ENCODE measurements at regions not wholly inside any gene's neighbourhood (a gene's known extent, or its start where the extent isn't known, plus 50 kb on each side); places are given as distances from the start of the nearest gene placed in this dataset.

DNA sequence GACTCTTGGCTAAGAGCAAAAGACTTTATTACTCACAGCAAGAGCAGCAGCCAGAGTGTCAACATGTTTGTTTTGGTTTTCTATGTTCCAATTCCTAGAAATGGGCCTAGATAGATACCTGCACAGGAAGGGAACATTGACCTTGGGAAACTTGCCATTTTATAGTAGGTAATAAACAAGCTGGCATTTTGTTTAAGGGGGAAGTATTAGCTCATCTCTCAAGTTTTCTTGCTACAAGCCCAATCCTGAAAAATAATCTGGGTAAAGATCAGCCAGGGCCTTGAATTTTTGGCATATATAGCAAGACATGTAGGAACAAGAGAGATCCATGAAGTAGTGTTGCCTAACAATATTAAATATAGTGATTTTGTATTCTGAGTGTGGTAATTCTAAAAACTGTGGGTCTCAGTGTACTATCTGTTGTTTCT is 51.4 kb upstream of the RGL1 start:
- Histone ChIP-seq H3K4me1 (no peaks in the 10 kb centered on the region), H3K36me3 (no peaks in the 10 kb centered on the region), H3K9me3 (no peaks in the 10 kb centered on the region), H3K4me3 (no peak overlapping the region), H3K27ac (no peak overlapping the region), H3K27me3 (no peaks in the 10 kb centered on the region)
- TF ChIP-seq EP300 (IDR thresholded peaks at IDR 0.05; ENCODE audit: low read depth) (no peak), POLR2AphosphoS5 (IDR thresholded peaks at IDR 0.05) (no peak), POLR2A (IDR thresholded peaks at IDR 0.05) (no peak)
- TF ChIP-seq, protein P1, sequence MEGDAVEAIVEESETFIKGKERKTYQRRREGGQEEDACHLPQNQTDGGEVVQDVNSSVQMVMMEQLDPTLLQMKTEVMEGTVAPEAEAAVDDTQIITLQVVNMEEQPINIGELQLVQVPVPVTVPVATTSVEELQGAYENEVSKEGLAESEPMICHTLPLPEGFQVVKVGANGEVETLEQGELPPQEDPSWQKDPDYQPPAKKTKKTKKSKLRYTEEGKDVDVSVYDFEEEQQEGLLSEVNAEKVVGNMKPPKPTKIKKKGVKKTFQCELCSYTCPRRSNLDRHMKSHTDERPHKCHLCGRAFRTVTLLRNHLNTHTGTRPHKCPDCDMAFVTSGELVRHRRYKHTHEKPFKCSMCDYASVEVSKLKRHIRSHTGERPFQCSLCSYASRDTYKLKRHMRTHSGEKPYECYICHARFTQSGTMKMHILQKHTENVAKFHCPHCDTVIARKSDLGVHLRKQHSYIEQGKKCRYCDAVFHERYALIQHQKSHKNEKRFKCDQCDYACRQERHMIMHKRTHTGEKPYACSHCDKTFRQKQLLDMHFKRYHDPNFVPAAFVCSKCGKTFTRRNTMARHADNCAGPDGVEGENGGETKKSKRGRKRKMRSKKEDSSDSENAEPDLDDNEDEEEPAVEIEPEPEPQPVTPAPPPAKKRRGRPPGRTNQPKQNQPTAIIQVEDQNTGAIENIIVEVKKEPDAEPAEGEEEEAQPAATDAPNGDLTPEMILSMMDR (IDR thresholded peaks at IDR 0.05) = no peak
- in situ Hi-C loops (cut with MboI; ENCODE audit: low pct_ligation_motif_present in 1 of 4, low pct_unique_long_range_greater_than_20kb in 1 of 4, low sequenced_read_pairs in 3 of 4) (no loop called here), intact Hi-C loops (cut with DNase I; ENCODE audit: low total_unique reads) (no loop called here)
- DNase-seq = no peak

DNA sequence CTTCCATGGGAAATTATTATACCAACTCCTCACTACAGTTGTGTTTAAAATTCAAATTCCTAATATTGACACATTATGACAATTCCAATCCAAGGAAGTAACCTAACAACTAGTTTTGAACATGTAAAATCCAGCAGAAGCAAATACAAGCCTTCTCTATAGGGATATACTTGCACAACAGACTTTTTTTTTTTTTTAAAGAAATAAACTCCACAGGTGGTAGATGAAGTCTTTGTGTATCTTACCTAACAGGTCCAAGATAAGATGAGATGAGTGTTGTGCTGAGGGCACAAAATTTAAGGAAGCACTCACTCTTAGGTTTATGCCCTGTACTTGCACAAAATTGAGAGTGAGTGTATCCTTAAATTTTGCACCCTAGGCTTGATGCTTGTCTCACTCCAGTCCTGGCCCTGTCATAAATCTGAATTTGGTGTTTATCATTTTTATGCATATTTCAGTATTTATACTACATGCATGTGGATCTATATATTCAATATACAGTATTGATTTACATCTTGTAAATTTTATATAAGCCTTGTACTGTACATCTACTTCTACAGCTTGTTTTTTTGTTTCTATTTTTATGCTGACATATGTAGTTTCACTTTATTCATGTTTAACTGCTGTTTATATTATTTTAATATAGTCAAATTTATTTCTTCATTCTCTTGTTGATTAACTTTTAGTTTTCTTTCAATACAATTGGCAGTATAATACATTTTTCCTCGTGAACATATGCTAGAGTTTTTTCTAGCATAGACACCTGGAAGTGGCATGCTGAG is 60.6 kb upstream of the RGL1 start:
- DNase-seq = no peak
- Histone ChIP-seq H3K27ac (no peak overlapping the region), H3K4me3 (no peak overlapping the region), H3K4me1 (no peaks in the 10 kb centered on the region), H3K36me3 (no peaks in the 10 kb centered on the region), H3K27me3 (no peaks in the 10 kb centered on the region), H3K9me3 (no peaks in the 10 kb centered on the region)
- in situ Hi-C loops (cut with MboI; ENCODE audit: low pct_ligation_motif_present in 1 of 4, low pct_unique_long_range_greater_than_20kb in 1 of 4, low sequenced_read_pairs in 3 of 4) (no loop called here), intact Hi-C loops (cut with DNase I; ENCODE audit: low total_unique reads) (no loop called here)
- TF ChIP-seq, protein P1 (IDR thresholded peaks at IDR 0.05) = no peak
- TF ChIP-seq POLR2AphosphoS5 (IDR thresholded peaks at IDR 0.05) (no peak), EP300 (IDR thresholded peaks at IDR 0.05; ENCODE audit: low read depth) (no peak), POLR2A (IDR thresholded peaks at IDR 0.05) (no peak)
- 49 to 57% methylated on average over 1 of the region's 1 CpG for WGBS, 2 donors (ENCODE audit: low coverage in 1 of 2)

DNA sequence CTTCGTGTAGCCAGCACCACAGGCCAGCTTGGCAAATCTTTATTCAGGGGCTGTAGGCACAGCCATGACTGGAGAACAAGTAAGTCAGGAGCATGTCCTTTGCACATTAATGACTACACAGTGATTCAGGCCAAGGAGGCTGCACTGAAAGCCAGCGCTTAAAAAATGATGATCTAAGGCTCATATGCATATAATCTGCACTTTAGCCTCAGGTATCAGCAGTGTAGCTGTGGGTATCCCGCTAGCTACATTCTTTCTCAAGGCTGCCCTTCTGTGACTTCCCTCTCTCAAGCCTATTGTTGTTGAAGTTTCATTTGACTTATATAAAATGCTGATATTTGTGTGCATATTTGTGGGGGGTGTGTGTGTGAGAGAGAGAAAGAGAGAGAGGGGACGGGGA is 62.6 kb upstream of the RGL1 start:
- intact Hi-C loops (cut with DNase I; ENCODE audit: low total_unique reads) = no loop called here
- no peaks in the 10 kb centered on the region for H3K9me3 ChIP-seq
- H3K4me1 ChIP-seq = no peaks in the 10 kb centered on the region
- H3K4me3 ChIP-seq = no peak overlapping the region
- no peak for TF ChIP-seq POLR2AphosphoS5 (IDR thresholded peaks at IDR 0.05)
- no peak for TF ChIP-seq POLR2A (IDR thresholded peaks at IDR 0.05)
- TF ChIP-seq, protein P1 (IDR thresholded peaks at IDR 0.05) = no peak
- no peak for TF ChIP-seq EP300 (IDR thresholded peaks at IDR 0.05; ENCODE audit: low read depth)
- 88 to 94% methylated on average over 2 to 4 of the region's 4 CpGs for WGBS, 2 donors (ENCODE audit: low coverage in 1 of 2)
- no peak for DNase-seq
- H3K36me3 ChIP-seq = no peaks in the 10 kb centered on the region
- H3K27ac ChIP-seq = no peak overlapping the region
- in situ Hi-C loops (cut with MboI; ENCODE audit: low pct_ligation_motif_present in 1 of 4, low pct_unique_long_range_greater_than_20kb in 1 of 4, low sequenced_read_pairs in 3 of 4) = no loop called here
- no peaks in the 10 kb centered on the region for H3K27me3 ChIP-seq

DNA sequence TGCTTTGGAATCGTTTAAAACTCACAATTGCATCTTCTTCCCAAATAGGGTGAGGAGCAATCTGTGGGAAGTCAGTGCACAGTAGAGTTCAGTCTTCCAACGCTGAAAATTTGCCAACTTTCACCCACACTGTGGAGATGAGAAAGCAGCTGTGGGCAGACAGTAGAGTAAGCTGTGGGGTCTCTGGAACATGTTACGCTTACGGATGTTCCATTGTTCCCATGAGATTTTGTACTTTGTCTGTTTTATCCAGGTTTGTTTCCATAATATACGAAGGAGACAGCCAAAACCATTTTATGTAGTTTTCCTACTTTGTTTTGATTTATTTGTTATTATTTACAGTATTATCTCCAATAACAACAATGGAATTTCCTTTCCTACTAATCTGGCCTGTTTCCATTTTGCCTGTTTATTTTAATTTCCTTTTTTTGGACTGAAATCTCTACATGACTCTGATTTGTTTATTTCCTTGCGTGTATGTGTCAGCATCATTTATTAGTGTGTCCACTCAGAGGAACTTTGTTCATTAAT is 65.1 kb upstream of the RGL1 start:
- DNase-seq = no peak
- peaks cover 0 to 11% (median 3%) of the 10 kb centered on the region in 4 donors for H3K4me1 ChIP-seq
- no peak overlapping the region for H3K27ac ChIP-seq
- intact Hi-C loops (cut with DNase I; ENCODE audit: low total_unique reads) (no loop called here), in situ Hi-C loops (cut with MboI; ENCODE audit: low pct_ligation_motif_present in 1 of 4, low pct_unique_long_range_greater_than_20kb in 1 of 4, low sequenced_read_pairs in 3 of 4) (no loop called here)
- H3K36me3 ChIP-seq = no peaks in the 10 kb centered on the region
- no peaks in the 10 kb centered on the region for H3K9me3 ChIP-seq
- no peaks in the 10 kb centered on the region for H3K27me3 ChIP-seq
- no peak overlapping the region for H3K4me3 ChIP-seq
- TF ChIP-seq POLR2AphosphoS5 (IDR thresholded peaks at IDR 0.05) = no peak
- TF ChIP-seq POLR2A (IDR thresholded peaks at IDR 0.05) = no peak
- TF ChIP-seq, protein P1 (IDR thresholded peaks at IDR 0.05) = no peak
- no peak for TF ChIP-seq EP300 (IDR thresholded peaks at IDR 0.05; ENCODE audit: low read depth)
- WGBS, 2 donors (ENCODE audit: low coverage in 1 of 2) = 45 to 58% methylated on average over 4 to 6 of the region's 6 CpGs

Measured in transverse colon (tissue), 4 donors.